ENCODE measurements at regions not wholly inside any gene's neighbourhood (a gene's known extent, or its start where the extent isn't known, plus 50 kb on each side); places are given as distances from the start of the nearest gene placed in this dataset.

DNA sequence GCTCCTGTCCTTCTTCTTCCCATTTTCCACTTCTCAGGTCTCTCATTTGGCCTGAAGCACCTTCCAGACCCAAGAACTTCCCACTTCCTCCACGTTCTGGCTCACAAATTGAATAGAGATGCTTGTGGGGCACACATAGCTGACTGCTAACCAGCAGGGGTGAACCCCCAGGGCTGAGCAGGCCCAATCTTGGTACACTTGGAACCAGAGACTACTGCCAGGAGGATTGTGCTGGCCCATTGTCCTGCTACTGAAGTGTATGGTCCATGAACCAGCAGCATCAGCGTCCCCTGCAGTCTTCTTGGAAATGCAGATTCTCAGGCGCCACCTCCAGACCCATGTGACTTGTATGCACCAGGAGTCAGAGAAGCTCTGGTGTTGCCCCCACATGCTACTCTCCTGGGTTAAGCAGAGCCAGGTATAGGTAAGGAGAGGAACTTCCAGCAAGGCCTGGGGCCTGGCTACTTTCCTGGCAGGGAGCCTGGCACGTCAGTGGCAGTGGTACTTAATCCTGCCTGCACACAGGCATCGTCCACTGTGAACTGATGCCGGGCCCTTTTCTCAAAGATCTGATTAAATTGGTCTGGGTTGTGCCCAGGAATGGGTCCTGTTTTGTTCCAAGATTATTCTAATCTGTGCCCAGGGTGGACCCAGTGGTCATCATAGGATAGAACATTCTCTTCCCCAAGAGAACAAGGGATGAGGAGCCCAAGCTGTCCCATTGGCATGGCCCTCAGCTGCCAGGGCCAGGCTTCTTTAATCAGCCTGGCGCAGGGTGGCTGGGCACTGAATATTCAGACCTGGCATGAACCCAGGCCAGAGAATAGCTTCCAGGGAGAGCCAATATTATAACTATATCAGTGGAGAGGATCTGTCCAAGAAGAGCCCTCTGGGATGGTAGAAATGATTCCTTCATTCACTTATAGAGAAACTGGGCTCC lies 248.7 kb downstream of the SOX11 start:
- intact Hi-C loops (cut with DNase I), result no loop called here
- DNase-seq (ENCODE audit: low spot score), result no peak

GRCh38 chr2:5942204-5942603 lies 250.0 kb downstream of the SOX11 start:
- intact Hi-C loops (cut with DNase I), result no loop called here
- no peak for DNase-seq (ENCODE audit: low spot score)

DNA sequence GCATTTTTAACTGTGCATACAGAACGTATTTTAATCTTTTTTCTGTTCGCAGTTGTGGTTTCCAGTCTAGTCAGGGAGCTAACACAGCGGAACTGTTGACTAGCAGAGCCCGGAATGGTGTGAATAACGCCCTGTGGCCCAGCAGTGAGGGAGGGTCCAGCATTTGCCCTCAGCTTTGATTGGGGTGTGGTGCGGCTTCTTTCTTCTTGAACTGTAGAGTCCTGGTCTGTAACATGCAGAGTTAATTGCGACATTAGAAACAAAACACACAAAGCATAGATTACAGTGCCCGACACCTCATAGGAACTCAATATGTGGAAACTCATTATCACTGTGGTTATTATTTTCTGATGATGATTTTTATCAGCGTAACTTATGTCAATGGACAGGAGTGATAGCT lies 253.6 kb downstream of the SOX11 start:
- intact Hi-C loops (cut with DNase I), result no loop called here
- DNase-seq (ENCODE audit: low spot score), result no peak

GRCh38 chr2:5946225-5947115 lies 254.3 kb downstream of the SOX11 start:
- no peak for DNase-seq (ENCODE audit: low spot score)
- intact Hi-C loops (cut with DNase I), result no loop called here

GRCh38 chr2:5950736-5951135 lies 258.6 kb downstream of the SOX11 start:
- DNase-seq (ENCODE audit: low spot score), result no peak
- intact Hi-C loops (cut with DNase I), result no loop called here

DNA sequence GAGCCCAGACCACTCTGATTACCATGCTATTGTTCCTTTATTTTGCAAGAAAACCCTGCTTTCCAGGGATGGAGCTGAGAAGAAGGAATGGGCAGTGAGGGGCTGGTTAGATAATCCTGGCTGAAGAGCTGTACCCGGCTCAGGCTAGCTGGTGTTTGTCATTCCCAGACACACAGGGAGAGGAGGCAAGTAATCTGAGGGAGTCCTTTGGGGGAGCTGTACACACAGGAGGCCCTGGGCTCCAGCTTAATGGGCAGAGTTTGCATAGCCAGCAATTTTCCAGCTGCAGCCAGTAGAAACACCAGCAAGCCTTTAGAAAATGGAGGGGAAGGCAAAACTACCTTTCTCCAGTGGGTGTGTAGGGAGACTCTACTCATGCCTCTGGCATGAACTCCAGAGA lies 259.3 kb downstream of the SOX11 start:
- DNase-seq (ENCODE audit: low spot score), result no peak
- intact Hi-C loops (cut with DNase I), result no loop called here

DNA sequence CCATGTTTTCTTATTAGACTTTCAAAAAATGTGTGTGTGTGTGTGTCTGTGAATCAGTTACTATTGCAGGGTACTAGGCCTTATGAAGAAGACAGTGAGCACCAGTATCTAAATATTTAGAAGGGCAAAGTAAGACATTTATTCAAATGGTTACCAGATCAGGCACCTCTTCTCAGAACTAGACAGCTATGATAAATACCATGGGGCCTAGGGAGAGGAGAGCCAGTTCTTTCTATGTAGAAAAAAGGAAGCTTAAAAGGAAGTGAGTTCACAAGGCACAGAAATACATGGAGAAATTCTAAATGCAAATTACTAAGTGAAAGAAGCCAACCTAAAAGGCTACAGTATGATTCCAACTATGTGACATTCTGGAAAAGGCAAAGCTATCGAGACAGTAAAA lies 261.3 kb downstream of the SOX11 start:
- intact Hi-C loops (cut with DNase I), result no loop called here
- DNase-seq (ENCODE audit: low spot score), result no peak

GRCh38 chr2:5954509-5954908 lies 262.3 kb downstream of the SOX11 start:
- intact Hi-C loops (cut with DNase I), result no loop called here
- no peak for DNase-seq (ENCODE audit: low spot score)

- intact Hi-C loops (cut with DNase I), result no loop called here
- no peak for DNase-seq (ENCODE audit: low spot score)
Measured at GRCh38 chr2:5955921-5956320, 263.7 kb downstream of the SOX11 start.

- intact Hi-C loops (cut with DNase I), result no loop called here
Measured at GRCh38 chr2:5959836-5960820, 267.9 kb downstream of the SOX11 start.

DNA sequence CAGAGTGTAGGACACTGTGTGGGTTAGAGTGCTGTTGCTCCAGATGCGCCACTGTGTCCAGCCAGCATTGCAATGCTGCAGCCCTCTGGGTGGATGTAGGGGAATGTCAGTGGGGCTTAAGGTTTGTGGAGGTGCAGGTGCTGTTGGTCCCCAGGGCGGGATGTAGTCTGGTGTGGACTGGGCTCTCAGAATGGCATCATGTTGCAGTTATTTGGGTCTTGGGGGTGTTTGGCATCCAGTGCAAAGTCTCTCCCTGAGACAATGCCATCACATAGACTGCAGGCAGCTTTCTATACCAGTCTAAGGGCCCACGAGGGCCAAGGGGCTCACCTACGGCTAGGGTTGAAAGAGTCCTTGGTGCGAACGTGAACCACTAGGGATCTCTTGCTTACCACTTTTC lies 275.3 kb downstream of the SOX11 start:
- intact Hi-C loops (cut with DNase I), result no loop called here
- DNase-seq (ENCODE audit: low spot score), result no peak

More at GRCh38 chr2:5959836-5960820, 267.9 kb downstream of the SOX11 start:
- DNase-seq (ENCODE audit: low spot score), result no peak

DNA sequence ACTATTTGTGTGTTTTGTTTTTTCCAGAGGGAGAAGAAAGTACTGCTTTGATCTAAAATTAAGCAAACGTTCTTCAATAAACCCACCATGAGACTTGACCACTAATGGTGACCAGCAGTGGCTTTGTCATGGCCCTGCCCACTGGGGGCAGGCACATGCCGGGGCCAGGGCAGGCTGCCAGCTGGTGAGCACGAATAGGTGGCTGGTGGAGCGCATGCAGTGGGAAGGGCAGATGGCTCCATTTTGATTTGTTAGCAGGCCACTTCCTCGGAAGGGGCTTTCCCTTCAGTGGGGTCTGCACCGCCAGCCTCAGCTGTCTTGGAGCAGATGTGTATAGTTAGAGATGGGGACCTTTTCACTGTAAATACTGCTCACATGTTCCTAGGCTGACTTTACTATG lies 277.1 kb downstream of the SOX11 start:
- DNase-seq (ENCODE audit: low spot score), result no peak

GRCh38 chr2:5970347-5970746 lies 278.2 kb downstream of the SOX11 start:
- intact Hi-C loops (cut with DNase I), result no loop called here
- DNase-seq (ENCODE audit: low spot score), result no peak

More for the DNA sequence above, 277.1 kb downstream of the SOX11 start:
- intact Hi-C loops (cut with DNase I), result no loop called here

DNA sequence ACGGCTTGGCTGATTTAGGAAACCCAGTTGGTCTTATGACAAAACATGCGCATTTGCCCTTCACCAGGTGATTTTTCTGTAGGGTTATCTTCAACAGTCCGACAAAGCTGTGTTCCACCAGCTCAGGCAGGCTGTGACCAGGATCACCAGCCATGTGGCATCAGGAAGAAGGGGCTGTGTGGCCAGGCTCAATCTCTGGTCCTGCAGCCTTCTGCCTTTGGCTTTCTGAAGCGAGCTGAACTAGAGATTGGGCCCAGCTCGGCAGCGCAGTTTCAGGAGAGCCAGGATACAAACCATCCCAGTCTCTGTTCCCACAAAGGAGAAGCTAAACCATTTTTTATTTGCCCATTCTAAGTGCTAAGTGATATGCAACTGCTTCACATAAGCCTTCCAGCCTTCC lies 282.3 kb downstream of the SOX11 start:
- no peak for DNase-seq (ENCODE audit: low spot score)
- intact Hi-C loops (cut with DNase I), result no loop called here

DNA sequence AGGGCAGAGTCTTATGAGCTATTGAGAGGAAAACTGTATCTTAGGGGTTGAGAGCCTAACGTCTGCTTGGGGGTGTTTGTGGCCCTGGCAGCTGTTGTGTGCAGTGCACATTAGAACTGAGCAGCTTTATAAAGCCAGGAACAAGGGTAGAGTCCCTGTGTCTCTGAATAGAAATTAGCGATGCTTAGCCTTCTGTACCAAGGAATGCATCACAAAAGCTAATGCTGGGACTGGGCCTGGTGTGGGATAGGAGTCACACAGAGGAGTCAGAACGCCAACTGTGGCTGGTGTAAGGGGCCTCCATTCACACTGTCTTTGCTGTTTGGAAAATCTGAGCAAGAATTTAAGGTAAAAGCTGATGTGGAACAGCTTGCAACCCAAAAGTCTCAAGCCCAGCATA lies 283.2 kb downstream of the SOX11 start:
- intact Hi-C loops (cut with DNase I), result no loop called here
- no peak for DNase-seq (ENCODE audit: low spot score)

GRCh38 chr2:5976531-5977065 lies 284.4 kb downstream of the SOX11 start:
- intact Hi-C loops (cut with DNase I), result no loop called here
- DNase-seq (ENCODE audit: low spot score), result no peak

- intact Hi-C loops (cut with DNase I), result no loop called here
Measured at GRCh38 chr2:5977477-5977876, 285.3 kb downstream of the SOX11 start.

DNA sequence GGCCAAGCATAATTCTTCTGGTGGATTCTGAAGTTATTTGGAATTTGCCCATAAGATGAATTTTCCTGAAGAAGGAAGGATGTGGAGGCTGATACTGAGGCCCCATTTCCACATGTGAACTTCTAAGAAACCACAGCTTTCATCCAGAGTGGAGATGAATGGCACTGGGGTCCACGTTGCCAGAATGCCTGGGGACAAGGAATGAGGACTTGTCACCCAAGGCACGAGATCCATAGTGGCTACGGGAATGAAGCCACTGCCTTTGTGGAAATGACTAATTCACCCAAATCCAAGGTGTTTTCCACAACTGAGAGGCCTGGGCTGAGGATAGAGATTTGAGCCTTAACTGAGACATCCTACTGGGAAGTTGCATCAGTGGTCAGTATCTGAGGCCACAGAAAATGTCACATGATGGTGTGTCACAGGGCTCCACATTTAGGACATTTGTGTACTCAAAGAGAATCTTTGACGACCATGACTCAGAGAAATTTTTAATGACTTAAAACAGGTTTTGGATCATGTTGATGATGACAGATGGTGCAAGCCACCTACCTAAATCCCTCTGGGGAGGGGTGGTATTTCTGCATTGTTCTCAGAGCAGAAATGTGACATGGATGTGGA lies 286.1 kb downstream of the SOX11 start:
- DNase-seq (ENCODE audit: low spot score), result no peak
- intact Hi-C loops (cut with DNase I), result no loop called here

More at GRCh38 chr2:5977477-5977876, 285.3 kb downstream of the SOX11 start:
- no peak for DNase-seq (ENCODE audit: low spot score)

Measured in posterior vena cava (tissue), 2 donors.